ENCODE measurements at regions not wholly inside any gene's neighbourhood (a gene's known extent, or its start where the extent isn't known, plus 50 kb on each side); places are given as distances from the start of the nearest gene placed in this dataset.

DNA sequence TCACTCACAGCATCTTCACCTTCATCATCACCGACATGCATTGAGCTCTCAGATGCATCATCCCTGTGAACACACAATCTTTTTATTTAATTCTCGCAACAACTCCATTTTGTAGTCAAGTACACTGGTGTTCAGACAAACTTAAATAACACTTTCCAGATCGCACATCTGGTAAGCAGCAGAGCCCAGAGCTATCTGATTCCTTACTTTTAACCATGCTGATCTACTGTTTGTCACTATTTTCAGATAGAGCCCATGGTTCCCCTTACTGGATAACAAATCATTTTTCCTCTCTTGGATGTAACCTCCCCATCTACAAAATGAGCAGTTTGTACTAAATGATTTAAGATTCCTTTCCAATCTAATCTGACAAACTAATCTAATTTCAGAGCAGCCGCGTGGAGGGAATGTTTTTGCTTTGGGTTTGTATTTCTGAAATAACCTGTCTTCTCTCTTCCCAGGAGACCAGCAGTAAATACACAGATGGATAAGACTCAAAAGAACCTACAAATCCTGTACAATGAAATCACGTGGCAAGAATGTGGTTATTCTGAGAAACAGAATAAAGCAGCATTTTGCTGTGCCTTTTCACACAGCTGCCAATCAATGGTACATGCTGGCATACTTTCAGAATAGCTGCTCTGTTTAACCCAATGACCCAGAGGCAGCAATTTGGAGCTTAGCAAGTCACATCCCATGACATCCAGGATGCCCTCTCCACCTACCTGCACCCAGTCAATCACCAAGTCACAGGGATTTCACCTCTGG is 72.9 kb upstream of the CCL2 start:
- DNase-seq (ENCODE audit: low read depth): no peak

DNA sequence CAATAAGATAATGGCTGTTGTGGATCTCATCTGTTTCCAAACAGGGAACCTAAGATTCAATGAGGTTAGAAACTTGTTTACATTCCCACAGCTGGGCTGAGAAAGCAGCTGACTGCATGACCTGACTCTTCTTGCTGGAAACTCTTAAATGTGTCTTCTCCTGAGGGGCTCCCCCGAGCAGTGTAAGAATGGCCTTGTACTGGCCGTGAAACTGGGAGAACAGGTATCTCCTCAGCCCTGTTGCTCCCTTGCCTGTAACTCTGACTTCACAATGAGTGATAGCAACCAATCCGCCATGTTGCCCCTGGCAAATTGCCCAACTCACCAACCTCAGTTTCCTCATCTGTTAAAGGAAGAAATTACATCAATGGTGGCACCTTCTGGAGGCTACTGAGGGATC is 59.1 kb upstream of the CCL2 start:
- no peak for DNase-seq (ENCODE audit: low read depth)

DNA sequence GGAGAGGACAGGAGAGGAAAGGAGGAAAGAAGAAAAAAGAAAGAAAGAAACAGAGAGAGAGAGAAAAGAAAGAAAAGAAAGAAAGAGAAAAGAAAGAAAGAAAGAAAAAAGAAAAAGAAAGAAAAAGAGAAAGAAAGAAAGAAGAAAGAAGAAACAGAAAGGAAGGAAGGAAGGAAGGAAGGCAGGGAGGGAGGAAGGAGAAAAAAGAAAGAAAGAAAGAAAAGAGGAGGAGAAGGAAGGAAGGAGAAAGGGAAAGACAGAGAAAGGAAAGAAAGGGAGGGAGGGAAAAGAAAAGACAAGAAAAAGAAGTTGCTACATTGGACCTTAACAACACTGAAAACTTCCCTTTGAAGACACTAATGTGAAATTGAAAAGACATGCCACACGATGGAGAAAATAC is 56.6 kb upstream of the CCL2 start:
- DNase-seq (ENCODE audit: low read depth): no peak

DNA sequence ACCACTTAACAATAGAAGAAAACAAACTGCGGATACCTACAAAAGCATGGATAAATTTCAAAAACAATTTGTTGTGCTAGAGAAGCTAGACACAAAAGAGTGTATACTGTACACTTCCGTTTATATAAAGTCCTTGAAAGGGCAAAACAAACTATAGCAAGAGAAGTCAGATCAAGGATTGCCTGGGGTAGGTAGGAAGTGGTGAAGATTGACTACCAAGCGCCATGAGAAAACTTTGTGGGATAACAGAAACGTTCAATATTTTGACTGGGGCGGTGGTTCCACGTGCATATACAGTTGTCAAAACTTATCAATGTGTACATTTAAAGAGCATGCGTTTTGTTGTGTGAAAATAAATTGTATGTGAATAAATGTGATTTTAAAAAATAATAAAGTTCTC is 55.6 kb upstream of the CCL2 start:
- DNase-seq (ENCODE audit: low read depth): no peak

DNA sequence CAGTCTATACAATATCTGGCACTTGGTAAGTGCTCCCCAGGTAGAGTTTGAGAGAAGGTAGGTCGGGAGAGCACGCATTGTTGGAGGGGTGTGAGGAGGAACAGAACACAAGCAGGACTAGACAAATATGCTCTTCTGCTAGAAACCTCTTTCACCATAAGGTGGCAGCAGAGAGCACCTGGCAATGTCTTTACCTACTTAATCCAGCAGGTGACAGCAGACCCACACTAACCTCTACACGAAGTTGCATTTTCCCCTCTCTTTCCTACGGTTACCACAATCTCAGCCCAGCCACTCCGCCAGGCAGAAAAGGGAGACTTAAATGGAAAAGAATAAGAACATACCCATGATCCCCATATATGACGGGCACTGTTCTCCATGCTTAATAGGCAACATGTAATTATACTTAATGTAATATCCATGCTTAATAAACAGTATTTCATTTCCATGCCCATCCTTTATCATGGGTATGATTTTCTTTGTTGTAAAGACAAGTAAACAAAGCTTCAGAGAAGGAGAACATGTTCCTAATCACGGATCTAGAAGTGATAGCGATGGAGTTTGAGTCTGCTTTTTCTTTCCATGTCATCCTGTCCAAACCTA is 55.1 kb upstream of the CCL2 start:
- peak; percentile 77 for DNase-seq (ENCODE audit: low read depth)

DNA sequence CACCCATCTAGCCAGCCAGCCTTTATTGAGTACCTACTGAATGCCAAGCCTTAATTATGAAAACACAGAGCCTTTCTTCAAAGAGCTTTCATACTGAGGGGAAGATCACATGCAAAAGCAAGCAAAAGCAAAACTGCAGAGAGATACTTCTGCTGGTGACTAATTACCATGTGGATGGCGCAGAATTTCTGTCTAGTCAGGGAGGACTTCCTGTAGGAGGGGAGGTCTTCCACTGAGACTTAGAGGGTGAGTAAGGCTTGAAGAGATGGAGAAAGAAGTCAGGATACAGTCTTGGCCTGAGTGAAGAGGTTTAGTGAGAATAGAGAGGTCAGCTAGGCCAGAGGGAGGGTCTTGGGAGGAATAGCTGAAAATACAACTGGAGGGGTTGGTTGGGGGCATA is 53.9 kb upstream of the CCL2 start:
- no peak for DNase-seq (ENCODE audit: low read depth)

DNA sequence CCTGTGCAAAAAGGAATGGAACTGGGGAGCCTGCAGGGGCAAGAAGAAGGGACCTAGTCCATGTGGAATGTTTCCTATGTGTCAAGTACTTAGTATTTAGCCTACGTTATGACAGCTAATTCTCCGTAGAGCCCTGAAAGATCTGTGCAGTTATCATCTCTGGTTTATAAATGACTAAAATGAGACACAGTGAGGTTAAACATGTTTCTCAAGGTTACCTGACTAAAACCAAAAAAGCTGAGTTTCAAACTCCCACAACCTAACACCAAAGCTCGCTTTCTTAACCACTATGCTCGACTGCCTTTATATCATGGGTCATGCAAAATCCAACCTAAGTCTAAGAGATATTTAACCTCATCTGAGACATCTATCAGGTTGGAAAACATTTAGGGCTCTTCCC is 53.3 kb upstream of the CCL2 start:
- no peak for DNase-seq (ENCODE audit: low read depth)

DNA sequence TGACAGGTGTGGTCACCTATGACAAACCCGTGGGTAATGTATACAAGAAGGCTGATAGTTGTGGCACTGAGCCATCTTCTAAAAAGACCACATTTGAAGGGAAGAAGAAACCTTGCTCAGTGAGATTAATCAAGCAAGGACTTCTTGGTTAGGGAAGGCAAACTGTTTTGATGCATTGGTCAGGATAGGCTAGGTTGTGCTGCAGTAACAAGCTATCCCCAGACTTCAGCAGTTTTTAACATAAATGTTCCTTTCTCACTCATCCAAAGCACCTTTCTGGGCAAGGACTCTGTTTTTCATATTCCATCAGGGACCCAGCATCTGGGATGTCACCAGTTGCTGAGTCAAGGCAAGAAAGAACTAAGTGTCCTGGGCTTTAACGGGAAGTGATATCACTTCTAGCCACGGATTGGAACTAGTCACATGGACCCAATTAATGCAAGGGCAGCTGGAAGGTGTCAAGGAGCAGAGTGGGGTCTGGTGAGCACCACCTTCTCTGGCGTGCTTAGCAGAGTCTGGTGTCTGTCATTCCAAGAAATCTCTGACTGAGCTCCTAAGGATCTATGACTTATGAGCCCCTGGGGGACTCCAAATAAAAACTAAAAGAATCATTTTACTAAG is 52.0 kb upstream of the CCL2 start:
- DNase-seq (ENCODE audit: low read depth): no peak

DNA sequence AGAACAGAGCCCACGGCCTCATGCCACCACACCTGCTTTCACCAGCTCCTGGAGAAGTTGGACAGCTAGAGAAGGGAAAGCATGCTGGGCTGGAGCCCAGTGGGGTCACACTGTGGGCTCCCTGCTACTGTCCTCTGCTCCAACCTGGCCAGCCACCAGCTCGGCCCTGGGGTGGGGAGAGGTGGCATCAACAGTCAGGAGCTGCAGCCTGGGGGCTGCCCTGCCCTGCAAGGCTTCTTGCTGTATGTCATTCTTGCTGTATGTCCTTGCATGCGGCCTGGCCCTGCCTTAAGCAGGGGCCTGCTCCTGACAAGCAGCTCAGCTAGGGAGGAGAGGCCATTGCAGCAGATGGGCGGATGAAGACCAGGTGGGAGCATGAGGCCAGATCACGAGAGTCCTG is 50.7 kb upstream of the CCL2 start:
- DNase-seq (ENCODE audit: low read depth): no peak
